Retinal pigment epithelial cell (primary cell): ENCODE measurements at regions not wholly inside any gene's neighbourhood (a gene's known extent, or its start where the extent isn't known, plus 50 kb on each side); places are given as distances from the start of the nearest gene placed in this dataset.

ENCODE experiments used
- DNase-seq: peaks from one replicate; pipeline ENCODE4 v3.0.0-alpha.2; 2010; ENCODE audit warnings: low read depth
- H3K4me3 ChIP-seq: 2 replicates; pipeline ENCODE4 v1.5.1; 2011; ENCODE audit warnings: mild to moderate bottlenecking, low read length, control low read depth, moderate library complexity
- TF ChIP-seq, protein P1 (sequence below): conservative IDR thresholded peaks from 2 replicates; pipeline ENCODE4 v1.5.1; 2011; ENCODE audit warnings: low read depth, low read length, control low read depth, inconsistent platforms

DNA sequence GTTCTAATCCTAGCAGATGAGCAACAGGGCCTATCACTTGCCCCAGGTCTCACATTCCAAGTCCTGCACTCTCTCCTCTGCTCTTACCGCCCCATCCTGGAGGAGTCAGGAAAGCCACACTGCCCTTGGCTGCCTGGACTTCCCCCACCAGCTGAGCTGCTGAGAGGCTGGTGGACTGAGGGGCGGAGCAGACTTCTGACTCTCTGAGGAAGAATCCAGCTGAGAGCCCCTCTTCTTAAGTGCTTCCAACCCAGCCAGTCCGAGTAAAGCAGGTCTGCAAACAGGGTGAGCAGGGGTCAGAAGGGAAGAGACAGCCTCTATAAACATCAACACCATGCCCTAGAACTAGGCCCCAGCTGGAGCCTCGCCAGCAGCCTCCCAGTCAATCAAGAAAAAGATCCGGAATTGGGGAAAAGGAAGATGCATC lies 92.4 kb upstream of the TMEM72 start:
- no peak overlapping the region for H3K4me3 ChIP-seq
- no peak for DNase-seq
- TF ChIP-seq, protein P1, sequence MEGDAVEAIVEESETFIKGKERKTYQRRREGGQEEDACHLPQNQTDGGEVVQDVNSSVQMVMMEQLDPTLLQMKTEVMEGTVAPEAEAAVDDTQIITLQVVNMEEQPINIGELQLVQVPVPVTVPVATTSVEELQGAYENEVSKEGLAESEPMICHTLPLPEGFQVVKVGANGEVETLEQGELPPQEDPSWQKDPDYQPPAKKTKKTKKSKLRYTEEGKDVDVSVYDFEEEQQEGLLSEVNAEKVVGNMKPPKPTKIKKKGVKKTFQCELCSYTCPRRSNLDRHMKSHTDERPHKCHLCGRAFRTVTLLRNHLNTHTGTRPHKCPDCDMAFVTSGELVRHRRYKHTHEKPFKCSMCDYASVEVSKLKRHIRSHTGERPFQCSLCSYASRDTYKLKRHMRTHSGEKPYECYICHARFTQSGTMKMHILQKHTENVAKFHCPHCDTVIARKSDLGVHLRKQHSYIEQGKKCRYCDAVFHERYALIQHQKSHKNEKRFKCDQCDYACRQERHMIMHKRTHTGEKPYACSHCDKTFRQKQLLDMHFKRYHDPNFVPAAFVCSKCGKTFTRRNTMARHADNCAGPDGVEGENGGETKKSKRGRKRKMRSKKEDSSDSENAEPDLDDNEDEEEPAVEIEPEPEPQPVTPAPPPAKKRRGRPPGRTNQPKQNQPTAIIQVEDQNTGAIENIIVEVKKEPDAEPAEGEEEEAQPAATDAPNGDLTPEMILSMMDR, result no peak

DNA sequence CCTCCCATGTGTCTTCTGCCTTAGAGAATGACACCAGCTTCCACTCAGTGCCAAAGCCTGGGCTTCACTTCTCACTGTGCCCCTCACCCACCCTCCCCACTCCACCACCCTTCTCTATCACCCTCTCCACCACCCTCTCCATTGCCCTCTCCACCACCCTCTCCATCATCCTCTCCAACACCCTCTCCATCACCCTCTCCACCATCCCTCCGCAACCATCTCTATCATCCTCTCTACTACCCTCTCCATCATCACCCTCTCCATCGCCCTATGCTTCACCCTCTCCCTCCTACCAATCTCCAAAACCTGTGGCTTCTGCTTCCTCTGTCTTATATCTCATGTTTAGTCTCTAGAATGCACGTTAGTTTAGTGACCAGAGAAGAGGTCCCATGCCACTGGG lies 91.0 kb upstream of the TMEM72 start:
- TF ChIP-seq, protein P1, result no peak
- no peak for DNase-seq
- H3K4me3 ChIP-seq, result no peak overlapping the region

DNA sequence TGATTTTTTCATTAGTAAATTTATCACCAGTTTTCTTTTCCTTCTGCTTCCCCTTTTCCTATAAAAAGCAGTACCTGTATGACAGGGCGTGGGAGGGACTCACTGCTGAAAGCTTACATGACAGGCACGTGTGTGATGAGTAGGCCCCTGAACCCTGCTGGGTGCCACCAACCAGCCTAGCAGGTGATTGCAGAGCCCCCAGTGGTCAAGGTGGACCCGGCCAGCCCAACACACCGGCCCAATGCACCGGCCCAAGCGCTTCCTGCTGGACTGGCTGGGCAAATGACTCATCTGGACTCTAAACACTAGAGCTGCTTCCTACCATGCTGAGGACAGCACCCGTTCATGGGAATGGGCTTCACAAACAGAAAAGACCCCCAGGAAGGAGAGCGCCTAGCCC lies 89.8 kb upstream of the TMEM72 start:
- no peak for DNase-seq
- no peak overlapping the region for H3K4me3 ChIP-seq
- TF ChIP-seq, protein P1, result no peak

DNA sequence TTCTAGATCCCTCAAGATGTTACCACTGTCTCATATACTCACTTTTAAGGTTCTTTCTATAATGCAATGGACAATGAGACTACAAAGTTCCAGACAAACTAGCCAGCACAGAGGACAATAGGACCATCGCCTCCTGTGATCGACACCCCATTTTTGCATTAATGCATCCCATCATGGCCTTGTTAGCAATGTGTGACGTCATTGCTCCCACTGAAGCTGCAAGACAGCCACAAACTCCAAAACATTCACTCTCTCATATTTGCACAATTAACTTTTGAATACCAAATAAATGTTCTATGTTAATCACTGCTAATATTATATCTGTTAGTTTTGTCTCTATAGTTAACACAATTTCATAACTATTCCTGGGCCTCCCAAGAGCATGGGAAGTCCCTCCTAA lies 88.8 kb upstream of the TMEM72 start:
- no peak overlapping the region for H3K4me3 ChIP-seq
- TF ChIP-seq, protein P1, result no peak
- DNase-seq, result no peak

DNA sequence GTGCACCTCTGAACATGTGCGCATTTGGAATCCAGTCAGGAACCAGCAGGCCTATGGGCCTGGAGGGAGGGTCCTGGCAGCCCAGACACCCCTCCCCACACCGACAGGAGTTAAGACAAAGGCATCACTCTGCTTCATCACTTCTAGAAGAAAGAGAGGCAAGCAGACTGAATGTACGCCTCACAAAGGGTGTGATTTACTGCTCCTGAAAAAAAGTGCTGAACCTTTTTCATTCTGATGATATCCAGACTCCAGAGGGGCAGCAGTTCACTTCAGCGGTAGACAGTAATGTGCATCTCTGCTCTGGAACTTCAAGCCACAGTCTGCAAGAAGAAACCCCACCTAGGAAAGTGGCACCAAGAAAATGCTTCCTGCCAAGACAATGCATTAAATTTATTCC lies 88.2 kb upstream of the TMEM72 start:
- H3K4me3 ChIP-seq, result no peak overlapping the region
- DNase-seq, result no peak
- TF ChIP-seq, protein P1, result no peak

DNA sequence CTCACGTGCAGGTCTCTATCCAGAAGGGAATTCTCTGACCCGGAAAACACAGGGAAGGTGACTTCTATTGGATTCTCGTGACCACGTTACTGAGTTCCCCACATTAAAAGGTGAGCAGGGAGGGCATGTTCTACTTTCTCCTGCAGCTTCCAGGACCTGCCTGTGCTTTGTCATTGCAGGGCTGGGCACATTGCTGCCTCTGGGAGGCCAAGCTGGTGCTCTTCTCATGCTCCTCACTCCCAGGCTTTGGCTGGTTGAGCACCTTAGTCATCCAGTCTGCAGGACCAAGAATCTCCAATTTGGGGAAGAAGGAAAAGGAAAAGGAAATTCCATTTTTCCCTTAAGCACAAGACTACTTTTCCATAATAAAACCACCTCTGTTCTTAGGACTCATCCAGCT lies 86.5 kb upstream of the TMEM72 start:
- no peak for DNase-seq
- TF ChIP-seq, protein P1, result no peak
- no peak overlapping the region for H3K4me3 ChIP-seq

DNA sequence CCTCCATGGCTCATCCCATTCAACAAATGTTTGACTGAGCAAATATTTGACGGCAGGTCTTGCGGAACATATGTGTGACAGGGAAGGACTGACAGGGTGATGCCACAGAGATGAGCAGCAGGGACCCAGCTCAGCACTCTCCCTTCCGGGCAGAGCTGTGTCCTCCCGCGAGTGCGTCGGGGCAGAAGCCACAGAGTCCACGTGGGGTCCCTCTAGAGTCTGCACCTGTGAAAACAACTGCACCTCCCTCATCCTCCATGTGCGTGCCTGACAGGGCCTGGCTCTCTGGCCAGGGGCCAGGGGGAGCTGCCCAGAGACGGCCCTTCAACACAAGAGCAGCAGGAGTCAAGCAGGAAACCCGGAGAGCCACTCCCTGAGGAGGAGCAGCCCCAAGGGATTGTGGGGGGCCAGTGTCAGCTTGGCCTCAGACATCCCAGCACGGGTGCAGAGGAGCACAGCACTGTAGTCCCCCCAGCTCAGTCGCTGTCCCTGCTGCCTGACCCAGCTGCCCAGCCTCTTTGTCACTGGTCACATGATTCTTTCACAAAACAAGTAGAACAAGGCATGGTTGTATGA lies 83.6 kb upstream of the TMEM72 start:
- TF ChIP-seq, protein P1, result no peak
- H3K4me3 ChIP-seq, result no peak overlapping the region
- no peak for DNase-seq
